K562 (cell line): ENCODE measurements at regions not wholly inside any gene's neighbourhood (a gene's known extent, or its start where the extent isn't known, plus 50 kb on each side); places are given as distances from the start of the nearest gene placed in this dataset.

Experiments
- ATAC-seq: fragments of 200-7000 bp; cut with Tn5 transposase; 3 replicates; pipeline ENCODE4 v1.9.1; 2020; ENCODE audit warnings: moderate library complexity
- BruUV-seq: library from RNA; stranded (reverse); fragments of 400-500 nt; replicated peaks from 2 replicates; lab custom pipeline; 2021; lab: Mats Ljungman, UMichigan
- CTCF ChIA-PET: fragments of 300-600 bp; formaldehyde crosslinking; extraction: SDS; loops from one replicate; lab custom pipeline; 2021; ENCODE audit warnings: low intra/inter-chr PET ratio; lab: Yijun Ruan, JAX
- POLR2A ChIA-PET: fragments of 300-600, 350-650 bp; sonication (Branson Sonifier 250); formaldehyde crosslinking; extraction: SDS; loops from one replicate; lab custom pipeline; 2021; ENCODE audit warnings: antibody characterized with exemption, inconsistent platforms; lab: Yijun Ruan, JAX
- DNase-seq, 4 experiments: peaks; one replicate each; pipeline versions ENCODE4 v3.0.0 to v3.0.0-alpha.2; 2011 to 2018; ENCODE audit warnings: low spot score in 3 of 4, mixed read lengths in 3 of 4; ENCODE audit errors: extremely low read depth in 1 of 4
- FAIRE-seq: peaks from 2 replicates; lab custom pipeline; 2011; peaks lifted over from hg19 to GRCh38; lab: Jason Lieb, UNC
- H2AFZ ChIP-seq: 2 replicates; pipeline ENCODE4 v1.6.0; 2011; ENCODE audit warnings: low read depth, low read length, control low read depth, inconsistent platforms
- H3K27ac ChIP-seq: fragments of 200-600 bp; 3 replicates; pipeline ENCODE4 v1.8.0; 2011; ENCODE audit warnings: low read depth, mild to moderate bottlenecking, control low read depth, inconsistent platforms, low read length, moderate library complexity, mixed read lengths; ENCODE audit errors: extremely low read depth
- H3K27me3 ChIP-seq, 2 experiments: fragments of 300-600 bp in 1 of 2; 2 replicates in 1 of 2; 3 replicates in 1 of 2; pipeline versions ENCODE4 v1.6.0 to v1.8.0; 2011; ENCODE audit warnings: inconsistent platforms in 2 of 2, low read length in 2 of 2, mild to moderate bottlenecking in 1 of 2, mixed read lengths in 1 of 2, moderate library complexity in 1 of 2; ENCODE audit not compliant: control insufficient read depth in 2 of 2, insufficient read depth in 2 of 2
- H3K36me3 ChIP-seq: fragments of 300-600 bp; 3 replicates; pipeline ENCODE4 v1.8.0; 2011; ENCODE audit warnings: mild to moderate bottlenecking, low read length, inconsistent platforms; ENCODE audit not compliant: control insufficient read depth, insufficient read depth
- H3K4me1 ChIP-seq, 2 experiments: fragments of 200-600 bp in 1 of 2; replicated peaks in 1 of 2; 2 replicates in 1 of 2; 3 replicates in 1 of 2; pipeline versions ENCODE4 v1.5.1 to v1.8.0; 2011; ENCODE audit warnings: inconsistent platforms in 2 of 2, low read length in 2 of 2, mild to moderate bottlenecking in 1 of 2, mixed read lengths in 1 of 2, moderate library complexity in 1 of 2; ENCODE audit not compliant: control insufficient read depth in 2 of 2, insufficient read depth in 2 of 2
- H3K4me2 ChIP-seq: 2 replicates; pipeline ENCODE4 v1.6.1; 2011; ENCODE audit warnings: low read length, control low read depth, inconsistent platforms, mixed read lengths; ENCODE audit not compliant: insufficient read depth
- H3K4me3 ChIP-seq: fragments of 200-600 bp; sonication (generic), shearing (Covaris generic); 2 replicates; pipeline ENCODE4 v1.5.1; 2016; ENCODE audit warnings: control low read depth, inconsistent platforms
- H3K79me2 ChIP-seq: fragments of 200-600 bp; 3 replicates; pipeline ENCODE4 v1.8.0; 2011; ENCODE audit warnings: low read length, inconsistent platforms; ENCODE audit not compliant: control insufficient read depth, insufficient read depth
- H3K9ac ChIP-seq, 2 experiments: 2 replicates each; pipeline versions ENCODE4 v1.6.0 to v1.6.1; 2011; ENCODE audit warnings: low read depth in 2 of 2, low read length in 2 of 2, control low read depth in 1 of 2, inconsistent platforms in 1 of 2, mild to moderate bottlenecking in 1 of 2, mixed read lengths in 1 of 2; ENCODE audit not compliant: insufficient read depth in 1 of 2
- H3K9me1 ChIP-seq: one replicate; pipeline ENCODE4 v1.6.0; 2011; ENCODE audit warnings: inconsistent platforms, mild to moderate bottlenecking, low read length, moderate library complexity; ENCODE audit not compliant: control insufficient read depth, insufficient read depth
- H3K9me3 ChIP-seq: replicated peaks from 2 replicates; pipeline ENCODE4 v1.5.1; 2011; ENCODE audit warnings: low read depth, low read length, inconsistent platforms; ENCODE audit not compliant: control insufficient read depth, insufficient read depth
- H4K20me1 ChIP-seq: replicated peaks from 2 replicates; pipeline ENCODE4 v1.6.1; 2011; ENCODE audit warnings: low read length, inconsistent platforms, mixed read lengths; ENCODE audit not compliant: control insufficient read depth, insufficient read depth
- ARID3A ChIP-seq: IDR thresholded peaks from 2 replicates; pipeline ENCODE4 v1.6.1; 2012; ENCODE audit warnings: low read depth, low read length, improper control_type of control experiment, borderline replicate concordance
- ATF7 ChIP-seq: fragments of 450-650 bp; IDR thresholded peaks from 2 replicates; pipeline ENCODE4 v1.7.1; 2014; ENCODE audit warnings: mild to moderate bottlenecking, moderate library complexity
- DACH1 ChIP-seq: fragments of 450-650 bp; IDR thresholded peaks from 2 replicates; pipeline ENCODE4 v1.6.1; 2018; ENCODE audit not compliant: partially characterized antibody
- IFI16 ChIP-seq: fragments of 250-450 bp; sonication (Bioruptor Pico); IDR thresholded peaks from 2 replicates; pipeline ENCODE4 v2.1.2; 2022; ENCODE audit warnings: mild to moderate bottlenecking, inconsistent platforms
- MAZ ChIP-seq, 2 experiments: fragments of 450-650 bp in 1 of 2; sonication (generic) in 1 of 2; formaldehyde crosslinking; IDR thresholded peaks in 1 of 2; conservative IDR thresholded peaks in 1 of 2; 2 replicates each; pipeline versions ENCODE4 v1.4.0 to v1.5.0; 2020; ENCODE audit warnings: mild to moderate bottlenecking in 1 of 2, missing genetic modification reagents in 1 of 2
- NCOA1 ChIP-seq: fragments of 450-650 bp; IDR thresholded peaks from 2 replicates; pipeline ENCODE4 v1.6.1; 2016; ENCODE audit warnings: low read depth
- YBX1 ChIP-seq: fragments of 450-650 bp; IDR thresholded peaks from 2 replicates; pipeline ENCODE4 v1.7.1; 2016; ENCODE audit warnings: mild to moderate bottlenecking
- ZNF431 ChIP-seq: sonication (generic); formaldehyde crosslinking; IDR thresholded peaks from 2 replicates; pipeline ENCODE4 v1.8.0; 2022; ENCODE audit warnings: mild to moderate bottlenecking, missing genetic modification reagents
- WGBS: fragments of 100-300 bp; shearing (Covaris generic); methylation state at CpG from one replicate; pipeline ENCODE4 v1.1.6; 2016; ENCODE audit warnings: low coverage, mixed read lengths; ENCODE audit not compliant: insufficient coverage; ENCODE audit errors: missing lambda C conversion rate; 5-methylcytosine and 5-hydroxymethylcytosine counted together
- in situ Hi-C: fragments of 300-500 bp; cut with MboI; formaldehyde crosslinking; loops from 4 replicates; pipeline ENCODE4 v1.15.0; 2018; ENCODE audit warnings: inconsistent platforms, mixed read lengths
- intact Hi-C: fragments of 100-400 bp; cut with micrococcal nuclease; formaldehyde crosslinking; loops from 2 replicates; pipeline ENCODE4 v1.14.2; 2022

DNA sequence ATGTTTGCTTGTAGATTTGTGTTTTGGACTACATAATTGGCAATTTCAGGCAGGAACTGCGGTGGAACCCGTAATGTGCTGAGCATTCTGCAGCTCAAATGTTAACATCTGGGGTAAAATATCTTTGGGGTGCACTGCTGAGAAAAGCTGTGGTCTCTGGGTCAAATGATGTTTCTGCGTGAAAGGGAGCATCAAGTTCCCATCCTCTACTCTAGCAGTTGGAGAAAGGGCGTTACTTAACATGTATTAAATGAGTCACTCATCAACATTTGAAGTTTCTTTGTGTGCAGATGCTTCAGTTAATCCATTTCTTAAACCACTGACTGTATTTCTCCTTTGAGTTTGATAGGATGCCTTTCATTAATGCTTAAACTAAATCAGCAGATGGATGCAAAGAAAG is 273.1 kb upstream of the PITRM1 start:
- ATAC-seq = no peak
- ChIA-PET CTCF (no interaction called here), POLR2A (interaction anchor here (0.6 kb wide), 2 partner anchors 80 to 725 kb away, joined by 3 read pairs; no protein-coding TSS in a partner anchor)
- no peak overlapping the region for H3K27ac ChIP-seq
- WGBS = 8% methylated on average over 4 of the region's 4 CpGs
- DNase-seq = no peak
- no peak for TF ChIP-seq NCOA1
- TF ChIP-seq ATF7 = no peak
- no peak for TF ChIP-seq IFI16 (CRISPR knock-in tag)
- TF ChIP-seq YBX1 = no peak
- TF ChIP-seq DACH1 = no peak
- TF ChIP-seq ARID3A = no peak
- TF ChIP-seq MAZ (CRISPR knock-in tag; conservative IDR thresholded peaks at IDR 0.05 in 1 of 2, IDR thresholded peaks at IDR 0.05 in 1 of 2) = no peak
- no peak for TF ChIP-seq ZNF431
- no peak overlapping the region for H2AFZ ChIP-seq
- H3K9me3 ChIP-seq = no peaks in the 10 kb centered on the region
- H3K27me3 ChIP-seq = no peaks in the 10 kb centered on the region; a peak in 1 of 5 replicates
- no peaks in the 10 kb centered on the region for H3K36me3 ChIP-seq
- no peak overlapping the region for H3K4me3 ChIP-seq
- in situ Hi-C loops = no loop called here
- no peak overlapping the region for H3K4me2 ChIP-seq
- BruUV-seq = no TSS peak
- FAIRE-seq = no peak
- no peaks in the 10 kb centered on the region for H3K9me1 ChIP-seq
- peaks cover 4% of the 10 kb centered on the region for H4K20me1 ChIP-seq
- H3K9ac ChIP-seq = no peak overlapping the region
- no peaks in the 10 kb centered on the region for H3K79me2 ChIP-seq
- H3K4me1 ChIP-seq = no peaks in the 10 kb centered on the region
- intact Hi-C loops = no loop called here
